Dedifferentiated amniotic fluid mesenchymal stem cell (primary cell): ENCODE measurements at regions not wholly inside any gene's neighbourhood (a gene's known extent, or its start where the extent isn't known, plus 50 kb on each side); places are given as distances from the start of the nearest gene placed in this dataset.

Source experiments
- DNase-seq: peaks from one replicate; pipeline ENCODE4 v3.0.0-alpha.2; 2016; ENCODE audit errors: extremely low spot score

- no peak for DNase-seq
Measured at GRCh38 chr6:142682985-142683384, 262.0 kb downstream of the HIVEP2 start.

GRCh38 chr6:142683714-142684141 lies 261.2 kb downstream of the HIVEP2 start:
- DNase-seq = no peak

- no peak for DNase-seq
Measured at GRCh38 chr6:142684371-142684770, 260.6 kb downstream of the HIVEP2 start.

DNA sequence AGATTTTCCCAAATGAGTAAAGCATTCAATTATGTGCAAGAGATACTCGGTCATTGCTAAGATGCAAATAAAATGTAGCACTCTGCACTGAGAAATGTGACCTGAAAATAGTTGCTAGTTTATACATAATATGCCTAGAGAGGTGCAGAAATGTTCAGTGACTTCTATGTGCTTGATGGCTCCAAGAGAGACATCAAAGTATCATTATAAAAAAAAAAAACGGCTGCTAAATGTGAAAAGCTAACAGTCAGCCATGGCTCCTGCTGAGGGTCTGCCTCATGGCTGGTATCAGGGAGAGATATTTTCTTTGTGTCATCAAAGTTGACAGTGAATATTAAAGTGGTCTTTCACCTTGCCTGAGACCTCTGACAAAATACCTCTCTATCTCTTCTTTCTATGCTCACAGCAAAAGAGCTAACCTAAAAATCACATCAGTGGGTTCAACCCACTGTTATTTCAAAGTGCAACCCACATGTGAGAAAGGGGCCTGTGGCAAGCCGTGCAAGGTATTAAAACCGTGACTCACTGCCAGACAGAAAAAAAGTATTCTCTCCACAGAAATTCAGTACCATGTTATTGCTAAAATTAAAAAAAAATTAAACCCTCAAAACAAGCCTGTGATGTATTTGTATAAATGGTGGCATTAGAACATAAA lies 259.0 kb downstream of the HIVEP2 start:
- no peak for DNase-seq

DNA sequence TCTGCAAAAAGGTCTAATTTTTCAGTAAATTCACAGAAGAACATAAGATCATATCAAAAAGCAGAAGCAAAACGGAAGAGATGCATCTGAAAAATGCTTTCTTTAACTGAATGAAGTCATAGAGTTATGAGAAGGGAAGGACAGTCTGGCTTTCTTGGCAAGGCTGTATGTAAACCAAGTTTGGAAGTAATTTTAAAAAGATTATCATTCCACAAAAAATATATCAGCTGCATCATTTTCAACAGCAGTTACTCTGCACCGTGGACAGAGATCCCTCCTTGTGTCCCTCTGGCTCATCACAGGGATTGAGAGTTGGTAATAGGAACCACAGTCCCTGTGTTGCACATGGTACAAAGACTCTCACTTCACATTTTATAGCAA lies 258.5 kb downstream of the HIVEP2 start:
- no peak for DNase-seq

DNA sequence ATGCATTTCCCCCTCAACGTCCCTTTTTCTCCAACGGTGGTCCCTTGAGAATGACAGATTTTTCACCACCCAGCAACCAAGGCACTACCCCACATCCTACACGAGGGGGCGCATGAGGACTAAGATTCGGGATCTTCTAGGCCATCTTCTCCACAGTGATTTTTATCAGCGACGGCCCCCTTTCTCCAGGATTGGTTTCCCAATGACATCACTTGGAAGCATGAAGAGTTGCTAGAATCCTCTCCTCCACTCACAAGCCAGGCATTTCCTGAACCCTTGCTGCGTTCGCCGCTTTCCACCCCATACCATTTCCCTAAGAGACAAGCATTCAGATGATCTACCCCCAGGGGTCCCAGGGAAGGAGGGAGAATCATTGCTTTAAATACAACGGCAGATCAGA lies 252.0 kb downstream of the HIVEP2 start:
- DNase-seq = peak; percentile 87

GRCh38 chr6:142693441-142693840 lies 251.5 kb downstream of the HIVEP2 start:
- peak; percentile 23 for DNase-seq

DNA sequence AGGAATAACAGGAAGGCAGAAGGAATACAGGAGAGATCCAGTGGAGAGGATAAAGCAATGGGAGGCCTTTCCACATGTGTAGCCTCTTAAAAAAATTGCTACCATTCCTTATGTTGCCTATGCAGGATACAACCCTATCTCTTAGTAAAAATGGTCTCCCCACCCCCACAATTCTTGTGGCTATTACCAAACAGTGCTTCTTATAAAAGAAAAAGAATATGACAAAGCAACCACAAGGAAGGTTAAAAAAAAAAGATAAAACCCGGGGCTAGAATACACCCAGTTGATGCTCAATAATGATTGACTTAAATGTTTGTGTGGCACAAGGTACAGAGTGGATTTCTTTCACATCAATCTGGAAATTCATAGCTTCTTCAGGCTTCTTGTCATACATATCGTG lies 250.9 kb downstream of the HIVEP2 start:
- DNase-seq = no peak

GRCh38 chr6:142695016-142695415 lies 250.0 kb downstream of the HIVEP2 start:
- DNase-seq = peak; percentile 25

DNA sequence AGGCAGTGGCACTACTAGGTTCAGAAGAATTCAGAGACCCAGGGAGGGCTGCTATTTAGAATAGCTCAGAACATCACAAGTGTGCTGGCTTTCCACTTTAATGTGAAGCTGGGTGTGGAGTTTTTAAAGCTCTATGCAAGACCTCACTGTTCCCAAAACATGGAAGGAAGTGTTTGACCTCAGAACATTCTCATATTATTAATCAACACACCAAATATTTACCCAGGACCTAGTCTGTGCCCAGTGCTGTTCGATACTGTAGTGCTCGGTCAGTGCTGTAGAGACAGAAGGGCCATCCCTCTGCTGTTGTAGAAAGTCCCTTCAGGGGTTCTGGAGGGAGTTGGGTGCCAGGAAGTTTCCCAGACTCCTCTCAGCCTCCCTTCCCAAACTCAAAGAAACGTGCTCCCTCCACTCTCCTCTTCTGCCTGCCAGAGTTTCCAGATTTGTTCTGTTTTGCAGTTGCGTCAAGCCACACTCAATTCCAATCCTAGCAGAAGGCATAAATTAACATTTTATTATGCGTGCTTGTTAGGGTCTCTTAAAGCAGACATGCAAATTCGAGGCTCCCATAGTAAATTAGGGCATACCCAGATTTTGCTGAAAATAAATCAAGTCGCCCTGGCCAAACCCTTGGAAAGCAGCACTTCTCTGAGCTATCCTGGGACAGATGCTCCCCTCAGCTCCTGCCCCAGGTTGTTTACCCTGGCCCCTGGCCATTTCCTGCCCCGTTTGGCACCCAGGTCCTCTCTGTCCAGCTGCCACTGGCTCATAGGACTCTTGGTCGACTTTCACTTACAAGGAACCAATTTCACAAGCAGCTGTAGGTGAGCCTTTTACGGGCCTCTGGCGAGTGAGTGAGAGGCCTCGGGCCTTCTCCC lies 248.6 kb downstream of the HIVEP2 start:
- no peak for DNase-seq

- no peak for DNase-seq
Measured at GRCh38 chr6:142697001-142697335, 248.0 kb downstream of the HIVEP2 start.

DNA sequence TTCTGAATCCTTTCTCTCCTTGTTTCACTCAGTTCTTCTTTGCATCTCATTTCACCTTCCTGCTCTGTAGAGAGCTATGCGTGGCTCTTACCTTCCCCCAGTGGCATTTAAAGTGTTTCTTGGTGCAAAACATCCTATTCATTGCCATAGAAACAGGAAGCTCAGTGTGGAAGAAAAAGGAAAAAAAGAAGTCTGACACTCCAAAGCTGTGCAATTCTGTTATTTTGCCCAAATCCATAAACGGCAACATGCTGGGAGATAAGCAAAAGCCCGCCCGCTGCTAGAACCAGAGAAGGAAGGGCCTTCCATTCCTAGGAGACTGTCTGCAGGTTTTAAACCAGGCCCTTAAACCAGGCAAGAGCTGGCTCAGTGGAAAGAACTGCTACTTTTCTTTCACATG lies 247.1 kb downstream of the HIVEP2 start:
- no peak for DNase-seq

DNA sequence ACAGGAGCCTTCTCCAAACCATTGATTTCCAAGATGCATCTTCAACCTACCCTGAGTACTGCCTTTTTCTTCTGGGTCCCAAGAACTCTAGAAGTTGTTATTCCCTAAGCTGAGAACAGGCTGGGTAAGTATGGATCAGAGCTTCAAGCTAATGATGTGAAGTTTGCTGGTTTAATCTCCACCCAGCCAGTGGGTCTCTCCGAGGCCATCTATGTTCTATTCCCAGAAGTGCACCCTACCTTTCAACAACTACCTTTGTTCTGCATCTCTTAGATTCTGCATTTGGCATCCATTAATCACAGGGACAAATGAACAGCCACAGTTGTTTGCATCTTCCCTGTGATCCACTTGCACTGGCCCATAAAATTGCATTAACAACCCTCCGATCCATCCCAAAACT lies 246.2 kb downstream of the HIVEP2 start:
- DNase-seq = no peak

DNA sequence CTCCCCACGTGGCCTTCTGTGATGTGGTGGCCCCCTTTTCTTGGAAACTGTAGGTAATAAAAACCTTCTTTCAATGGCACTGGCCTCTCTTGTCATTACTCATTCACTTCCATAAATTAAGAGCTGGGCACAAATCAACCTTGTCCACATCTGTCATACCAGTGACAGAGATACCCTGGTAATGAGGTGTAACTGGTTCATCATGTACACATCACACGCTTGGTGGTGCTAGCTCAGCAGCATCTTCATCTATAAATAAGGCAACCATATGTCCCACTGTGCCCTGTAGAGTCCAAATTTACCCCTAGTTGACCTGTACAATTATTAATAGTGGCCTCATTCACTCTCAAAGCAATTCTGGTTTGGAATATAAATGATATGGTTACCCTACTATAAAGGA lies 245.6 kb downstream of the HIVEP2 start:
- DNase-seq = no peak

- DNase-seq = no peak
Measured at GRCh38 chr6:142700032-142700431, 244.9 kb downstream of the HIVEP2 start.

GRCh38 chr6:142700671-142701312 lies 244.2 kb downstream of the HIVEP2 start:
- no peak for DNase-seq
